PFSK-1 (cell line): ENCODE measurements at regions not wholly inside any gene's neighbourhood (a gene's known extent, or its start where the extent isn't known, plus 50 kb on each side); places are given as distances from the start of the nearest gene placed in this dataset.

ENCODE experiments used
- FOXP2 ChIP-seq: optimal IDR thresholded peaks from 2 replicates; pipeline ENCODE3; 2011; ENCODE audit warnings: borderline replicate concordance, control low read depth, inconsistent platforms; ENCODE audit not compliant: insufficient read depth; ENCODE audit errors: extremely low read length, extremely low read depth
- POLR2AphosphoS5 ChIP-seq: IDR thresholded peaks from 2 replicates; pipeline ENCODE4 v1.6.1; 2012; ENCODE audit warnings: low read depth, mild to moderate bottlenecking, control low read depth, low read length, moderate library complexity
- SIN3A ChIP-seq: IDR thresholded peaks from 2 replicates; pipeline ENCODE4 v1.6.1; 2012; ENCODE audit warnings: mild to moderate bottlenecking, low read length, moderate library complexity, borderline replicate concordance; ENCODE audit not compliant: insufficient read depth
- TAF1 ChIP-seq: IDR thresholded peaks from 2 replicates; pipeline ENCODE4 v1.6.1; 2012; ENCODE audit warnings: low read length, control low read depth, borderline replicate concordance; ENCODE audit not compliant: insufficient read depth
- TF ChIP-seq, protein P1 (sequence below), 2 experiments: IDR thresholded peaks; 2 replicates each; pipeline versions ENCODE4 v1.6.1 to v1.8.0; 2011 to 2012; ENCODE audit warnings: low read depth in 2 of 2, low read length in 2 of 2, control low read depth in 1 of 2, inconsistent platforms in 1 of 2, mild to moderate bottlenecking in 1 of 2, moderate library complexity in 1 of 2; ENCODE audit not compliant: insufficient read depth in 1 of 2

DNA sequence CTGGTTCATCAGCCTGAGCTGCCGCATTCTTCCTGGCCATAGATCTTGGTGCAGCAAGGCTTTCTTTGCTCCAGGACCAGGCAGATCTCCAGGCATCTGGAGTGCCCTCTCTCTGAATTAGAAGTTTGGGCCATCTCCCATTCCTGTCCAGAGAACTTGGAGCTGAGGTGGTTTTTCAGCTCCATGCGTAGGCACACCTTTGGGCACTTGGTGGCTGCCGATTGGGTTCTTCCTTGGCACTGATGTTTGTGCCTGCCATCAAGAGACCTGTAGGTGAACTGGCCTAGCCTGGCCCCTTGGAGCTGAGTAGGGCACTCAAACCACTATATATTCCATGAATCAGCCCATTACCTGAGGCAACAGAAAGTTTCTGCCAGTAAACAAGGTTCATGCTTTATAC, 206.0 kb upstream of the PCDH17 start:
- no peak for TF ChIP-seq POLR2AphosphoS5
- no peak for TF ChIP-seq FOXP2
- no peak for TF ChIP-seq SIN3A
- no peak for TF ChIP-seq TAF1

DNA sequence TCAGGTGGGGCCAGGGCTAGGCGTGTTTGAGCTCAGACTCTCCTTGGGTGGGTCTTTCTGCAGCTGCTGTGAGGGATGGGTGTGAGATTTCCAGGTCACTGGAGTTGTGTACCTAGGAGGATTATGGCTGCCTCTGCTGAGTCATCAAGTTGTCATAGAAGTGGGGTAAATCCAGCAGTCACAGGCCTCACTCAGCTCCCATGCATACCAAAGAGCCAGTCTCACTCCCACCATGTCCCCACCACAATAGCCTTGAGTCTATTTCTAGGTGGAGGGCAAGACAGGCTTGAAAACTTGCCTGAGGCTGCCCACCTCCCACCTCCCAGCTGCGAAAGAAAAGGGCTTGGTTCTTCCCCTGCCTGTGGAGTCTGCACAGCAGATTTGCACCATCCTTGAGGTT, 194.0 kb upstream of the PCDH17 start:
- no peak for TF ChIP-seq SIN3A

DNA sequence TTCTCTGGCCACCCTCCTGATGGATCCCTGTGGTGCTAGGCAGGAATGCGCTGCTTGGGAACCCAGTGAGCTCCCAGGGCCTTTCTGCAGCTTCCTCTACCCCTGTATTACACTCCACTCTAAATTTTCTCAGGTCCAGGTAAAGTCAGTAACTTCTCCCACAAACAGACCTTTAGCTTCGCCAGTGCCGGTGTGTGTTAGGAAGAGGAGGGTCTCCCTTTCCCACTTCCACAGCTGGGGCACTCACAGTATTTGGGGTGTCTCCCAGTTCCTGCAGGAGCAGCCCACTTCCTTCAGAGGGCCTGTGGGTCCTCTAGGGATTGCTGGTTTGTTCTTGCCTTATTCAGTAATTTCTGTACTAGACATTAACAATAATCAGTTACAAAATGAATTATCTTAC, 193.5 kb upstream of the PCDH17 start:
- TF ChIP-seq, protein P1, sequence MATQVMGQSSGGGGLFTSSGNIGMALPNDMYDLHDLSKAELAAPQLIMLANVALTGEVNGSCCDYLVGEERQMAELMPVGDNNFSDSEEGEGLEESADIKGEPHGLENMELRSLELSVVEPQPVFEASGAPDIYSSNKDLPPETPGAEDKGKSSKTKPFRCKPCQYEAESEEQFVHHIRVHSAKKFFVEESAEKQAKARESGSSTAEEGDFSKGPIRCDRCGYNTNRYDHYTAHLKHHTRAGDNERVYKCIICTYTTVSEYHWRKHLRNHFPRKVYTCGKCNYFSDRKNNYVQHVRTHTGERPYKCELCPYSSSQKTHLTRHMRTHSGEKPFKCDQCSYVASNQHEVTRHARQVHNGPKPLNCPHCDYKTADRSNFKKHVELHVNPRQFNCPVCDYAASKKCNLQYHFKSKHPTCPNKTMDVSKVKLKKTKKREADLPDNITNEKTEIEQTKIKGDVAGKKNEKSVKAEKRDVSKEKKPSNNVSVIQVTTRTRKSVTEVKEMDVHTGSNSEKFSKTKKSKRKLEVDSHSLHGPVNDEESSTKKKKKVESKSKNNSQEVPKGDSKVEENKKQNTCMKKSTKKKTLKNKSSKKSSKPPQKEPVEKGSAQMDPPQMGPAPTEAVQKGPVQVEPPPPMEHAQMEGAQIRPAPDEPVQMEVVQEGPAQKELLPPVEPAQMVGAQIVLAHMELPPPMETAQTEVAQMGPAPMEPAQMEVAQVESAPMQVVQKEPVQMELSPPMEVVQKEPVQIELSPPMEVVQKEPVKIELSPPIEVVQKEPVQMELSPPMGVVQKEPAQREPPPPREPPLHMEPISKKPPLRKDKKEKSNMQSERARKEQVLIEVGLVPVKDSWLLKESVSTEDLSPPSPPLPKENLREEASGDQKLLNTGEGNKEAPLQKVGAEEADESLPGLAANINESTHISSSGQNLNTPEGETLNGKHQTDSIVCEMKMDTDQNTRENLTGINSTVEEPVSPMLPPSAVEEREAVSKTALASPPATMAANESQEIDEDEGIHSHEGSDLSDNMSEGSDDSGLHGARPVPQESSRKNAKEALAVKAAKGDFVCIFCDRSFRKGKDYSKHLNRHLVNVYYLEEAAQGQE (IDR thresholded peaks at IDR 0.05; ENCODE audit: insufficient read depth in 1 of 2, low read depth in 2 of 2, low read length in 2 of 2), result no peak
- no peak for TF ChIP-seq FOXP2
- no peak for TF ChIP-seq SIN3A
- no peak for TF ChIP-seq POLR2AphosphoS5
- no peak for TF ChIP-seq TAF1

DNA sequence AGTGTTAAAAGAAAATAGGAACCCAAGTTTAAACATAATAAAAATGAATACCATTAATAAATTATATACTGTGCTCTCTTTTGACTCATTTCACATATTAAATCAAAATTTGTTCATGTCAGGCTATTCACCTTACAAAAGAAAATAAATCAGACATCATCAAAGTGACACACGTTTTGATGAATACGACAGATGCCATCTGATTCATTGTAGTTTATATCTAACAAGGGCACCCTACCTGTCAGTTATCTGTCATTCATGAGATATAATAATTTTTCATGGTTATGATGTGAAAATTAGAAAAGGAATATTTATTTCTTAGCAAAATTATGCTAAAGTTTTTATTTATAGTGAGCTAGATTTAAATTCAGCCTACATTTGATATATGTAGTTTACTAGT, 188.1 kb upstream of the PCDH17 start:
- TF ChIP-seq SIN3A (no peak), POLR2AphosphoS5 (no peak), FOXP2 (no peak)
- TF ChIP-seq, protein P1 (IDR thresholded peaks at IDR 0.05; ENCODE audit: insufficient read depth in 1 of 2, low read depth in 2 of 2, low read length in 2 of 2), result no peak

DNA sequence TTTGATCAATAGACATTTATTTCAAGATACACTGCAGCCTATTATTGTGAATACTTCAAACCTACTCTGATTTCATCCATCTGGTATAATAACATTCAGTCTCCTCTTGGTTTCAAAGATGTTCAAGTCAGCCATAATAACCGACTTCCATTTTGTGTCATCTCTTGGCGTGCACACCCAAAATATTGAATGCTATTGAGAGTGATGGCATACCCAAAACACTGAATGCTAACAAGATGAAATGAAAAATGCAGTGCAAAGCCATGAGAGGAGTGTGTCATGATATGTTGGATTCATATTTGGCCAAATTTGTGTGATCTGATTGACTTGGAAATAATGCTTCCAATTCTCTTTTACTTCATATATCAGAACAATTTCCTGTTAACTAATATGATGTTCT, 181.2 kb upstream of the PCDH17 start:
- no peak for TF ChIP-seq POLR2AphosphoS5
- TF ChIP-seq SIN3A, result no peak
- TF ChIP-seq, protein P1 (IDR thresholded peaks at IDR 0.05; ENCODE audit: insufficient read depth in 1 of 2, low read depth in 2 of 2, low read length in 2 of 2), result no peak
- TF ChIP-seq FOXP2, result no peak
- TF ChIP-seq TAF1, result no peak

DNA sequence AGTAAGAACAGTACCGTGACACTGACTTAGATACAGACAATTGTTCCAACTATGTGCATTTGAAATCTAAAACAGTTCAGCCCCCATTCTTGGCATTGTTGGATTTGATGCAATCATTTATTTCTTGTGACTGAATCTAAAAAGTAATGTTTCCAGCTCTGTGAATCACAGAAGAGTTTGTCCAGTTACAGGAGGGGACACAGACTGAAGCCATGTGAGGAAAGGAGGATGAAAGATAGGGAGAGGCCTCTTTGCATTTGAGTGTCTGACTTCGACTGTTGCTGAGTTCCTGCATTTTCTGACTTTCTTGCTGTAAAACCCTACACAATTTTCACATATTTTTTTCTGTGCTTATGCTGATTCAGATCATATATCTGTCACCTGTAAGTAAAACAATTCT, 179.3 kb upstream of the PCDH17 start:
- TF ChIP-seq SIN3A, result no peak
- TF ChIP-seq FOXP2, result no peak
- no peak for TF ChIP-seq TAF1
- TF ChIP-seq POLR2AphosphoS5, result no peak
- TF ChIP-seq, protein P1 (IDR thresholded peaks at IDR 0.05; ENCODE audit: insufficient read depth in 1 of 2, low read depth in 2 of 2, low read length in 2 of 2), result no peak
